CD4-positive, CD25-positive, alpha-beta regulatory T cell (primary cell): ENCODE measurements at regions not wholly inside any gene's neighbourhood (a gene's known extent, or its start where the extent isn't known, plus 50 kb on each side); places are given as distances from the start of the nearest gene placed in this dataset.
"Not testable (repeated sequence)": the region's sequence is repeated elsewhere in the genome, so short reads cannot be mapped to it uniquely, and the experiment has no call there.

Source experiments
- ATAC-seq, 2 donors: fragments of 150-1000 bp; cut with Tn5 transposase; one replicate each; pipeline ENCODE4 v1.10.0; 2021; ENCODE audit warnings: low read depth in 2 of 2, moderate number of reproducible peaks in 2 of 2, moderate library complexity in 1 of 2
- DNase-seq, 3 donors: peaks; one replicate each; pipeline versions ENCODE4 v3.0.0 to v3.0.0-alpha.2; 2012 to 2022; ENCODE audit warnings: mixed read lengths in 1 of 3
- H3K27ac ChIP-seq: one replicate; pipeline ENCODE4 v1.7.0; 2013; ENCODE audit warnings: mild to moderate bottlenecking, low read length; ENCODE audit not compliant: insufficient read depth, poor library complexity, severe bottlenecking
- H3K27me3 ChIP-seq: one replicate; pipeline ENCODE4 v1.7.0; 2013; ENCODE audit warnings: low read length; ENCODE audit not compliant: control insufficient read depth, insufficient read depth
- H3K36me3 ChIP-seq: one replicate; pipeline ENCODE4 v1.7.0; 2013; ENCODE audit warnings: mild to moderate bottlenecking, low read length, moderate library complexity; ENCODE audit not compliant: control insufficient read depth, insufficient read depth
- H3K4me1 ChIP-seq: 2 replicates; pipeline ENCODE4 v1.7.0; 2013; ENCODE audit warnings: mild to moderate bottlenecking, low read length; ENCODE audit not compliant: insufficient read depth, control insufficient read depth, poor library complexity, severe bottlenecking
- H3K4me3 ChIP-seq: one replicate; pipeline ENCODE4 v1.7.0; 2013; ENCODE audit warnings: low read depth, mild to moderate bottlenecking, low read length, moderate library complexity
- H3K9me3 ChIP-seq, 2 experiments: 1 replicate in 1 of 2; 2 replicates in 1 of 2; pipeline ENCODE4 v1.7.0; 2013; ENCODE audit warnings: low read length in 2 of 2, mild to moderate bottlenecking in 1 of 2, moderate library complexity in 1 of 2; ENCODE audit not compliant: control insufficient read depth in 2 of 2
- H3K27ac Mint-ChIP-seq, 3 donors: one replicate each; pipeline ENCODE4 v1.8.0; 2020 to 2022; ENCODE audit warnings: mild to moderate bottlenecking in 3 of 3, mixed read lengths in 3 of 3, moderate library complexity in 2 of 3
- H3K27me3 Mint-ChIP-seq: one replicate; pipeline ENCODE4 v1.8.0; 2022; ENCODE audit warnings: mild to moderate bottlenecking, mixed read lengths
- H3K36me3 Mint-ChIP-seq: one replicate; pipeline ENCODE4 v1.8.0; 2020; ENCODE audit warnings: mixed read lengths
- H3K4me1 Mint-ChIP-seq, 4 donors: one replicate each; pipeline ENCODE4 v1.8.0; 2020 to 2022; ENCODE audit warnings: mixed read lengths in 4 of 4, mild to moderate bottlenecking in 1 of 4
- H3K4me3 Mint-ChIP-seq, 4 donors: one replicate each; pipeline ENCODE4 v1.8.0; 2020 to 2022; ENCODE audit warnings: mild to moderate bottlenecking in 4 of 4, mixed read lengths in 4 of 4, moderate library complexity in 3 of 4
- H3K9me3 Mint-ChIP-seq, 7 donors: one replicate each; pipeline ENCODE4 v1.8.0; 2020 to 2022; ENCODE audit warnings: mixed read lengths in 7 of 7, mild to moderate bottlenecking in 3 of 7, moderate library complexity in 2 of 7

GRCh38 chr2:47293976-47294375 is 75.1 kb upstream of the EPCAM start:
- Mint-ChIP-seq H3K4me3 (no peak overlapping the region), H3K36me3 (no peaks in the 10 kb centered on the region), H3K27ac (no peak overlapping the region), H3K9me3 (no peaks in the 10 kb centered on the region), H3K27me3 (peaks cover 19% of the 10 kb centered on the region), H3K4me1 (no peaks in the 10 kb centered on the region)
- Histone ChIP-seq H3K4me3 (no peak overlapping the region), H3K9me3 (no peaks in the 10 kb centered on the region), H3K27me3 (peaks cover 4% of the 10 kb centered on the region), H3K36me3 (no peaks in the 10 kb centered on the region), H3K27ac (no peak overlapping the region), H3K4me1 (no peaks in the 10 kb centered on the region)
- ATAC-seq (no peak), DNase-seq (no peak)

DNA sequence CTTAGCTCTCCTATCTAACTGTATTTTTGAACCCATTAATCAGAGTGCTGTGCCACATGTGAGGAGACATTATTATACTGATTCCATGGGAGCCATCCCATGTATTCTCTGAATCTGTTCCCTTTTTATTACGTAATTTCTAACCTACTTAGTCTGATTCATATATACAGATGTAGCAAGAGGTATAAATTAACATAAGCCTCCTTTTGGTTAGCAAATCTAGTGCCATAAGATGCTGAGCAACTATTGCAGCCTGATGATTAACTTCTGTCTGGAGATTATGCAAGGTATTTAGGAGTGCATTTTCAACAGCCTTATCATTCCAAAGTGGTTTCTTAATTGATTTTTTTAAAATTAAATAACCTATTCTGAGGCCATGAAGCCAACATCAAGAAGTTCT is 80.2 kb upstream of the EPCAM start:
- Mint-ChIP-seq H3K36me3 (no peaks in the 10 kb centered on the region), H3K27me3 (peaks cover 4% of the 10 kb centered on the region), H3K9me3 (no peaks in the 10 kb centered on the region), H3K4me3 (no peak overlapping the region), H3K4me1 (no peaks in the 10 kb centered on the region), H3K27ac (no peak overlapping the region)
- no peaks in the 10 kb centered on the region for H3K4me1 ChIP-seq
- no peak overlapping the region for H3K4me3 ChIP-seq
- H3K36me3 ChIP-seq: no peaks in the 10 kb centered on the region
- H3K9me3 ChIP-seq: no peaks in the 10 kb centered on the region
- H3K27ac ChIP-seq: no peak overlapping the region
- H3K27me3 ChIP-seq: peaks cover 2% of the 10 kb centered on the region
- ATAC-seq: no peak
- DNase-seq: no peak

GRCh38 chr2:47283659-47284058 is 85.5 kb upstream of the EPCAM start:
- no peak overlapping the region for H3K27ac Mint-ChIP-seq
- no peaks in the 10 kb centered on the region for H3K36me3 Mint-ChIP-seq
- H3K4me3 Mint-ChIP-seq: no peak overlapping the region
- H3K36me3 ChIP-seq: no peaks in the 10 kb centered on the region
- no peak for ATAC-seq
- H3K4me1 Mint-ChIP-seq: no peaks in the 10 kb centered on the region
- H3K9me3 ChIP-seq: no peaks in the 10 kb centered on the region
- DNase-seq: no peak
- H3K4me1 ChIP-seq: no peaks in the 10 kb centered on the region
- peaks cover 4% of the 10 kb centered on the region for H3K27me3 Mint-ChIP-seq
- H3K9me3 Mint-ChIP-seq: no peaks in the 10 kb centered on the region
- no peaks in the 10 kb centered on the region for H3K27me3 ChIP-seq
- no peak overlapping the region for H3K4me3 ChIP-seq
- no peak overlapping the region for H3K27ac ChIP-seq

GRCh38 chr2:47282621-47283272 is 86.4 kb upstream of the EPCAM start:
- Mint-ChIP-seq H3K9me3 (no peaks in the 10 kb centered on the region), H3K27me3 (peaks cover 4% of the 10 kb centered on the region), H3K27ac (no peak overlapping the region), H3K4me1 (no peaks in the 10 kb centered on the region), H3K4me3 (no peak overlapping the region), H3K36me3 (no peaks in the 10 kb centered on the region)
- H3K27me3 ChIP-seq: no peaks in the 10 kb centered on the region
- H3K36me3 ChIP-seq: no peaks in the 10 kb centered on the region
- no peaks in the 10 kb centered on the region for H3K9me3 ChIP-seq
- H3K4me1 ChIP-seq: no peaks in the 10 kb centered on the region
- H3K4me3 ChIP-seq: no peak overlapping the region
- ATAC-seq (no peak), DNase-seq (no peak)
- H3K27ac ChIP-seq: no peak overlapping the region

DNA sequence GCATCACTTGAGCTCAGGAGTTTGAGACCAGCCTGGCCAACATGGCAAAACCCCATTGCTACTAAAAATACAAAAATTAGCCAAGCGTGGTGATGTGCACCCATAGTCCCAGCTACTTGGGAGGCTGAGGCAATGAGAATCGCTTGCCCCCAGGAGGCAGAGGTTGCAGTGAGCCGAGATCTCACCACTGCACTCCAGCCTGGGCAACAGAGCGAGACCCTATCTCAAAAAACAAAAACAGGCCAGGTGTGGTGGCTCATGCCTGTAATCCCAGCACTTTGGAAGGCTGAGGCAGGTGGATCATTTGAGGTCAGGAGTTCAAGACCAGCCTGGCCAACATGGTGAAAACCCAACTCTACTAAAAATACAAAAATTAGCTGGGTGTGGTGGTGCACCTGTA is 89.6 kb upstream of the EPCAM start:
- H3K27ac ChIP-seq, H3K4me1 Mint-ChIP-seq, H3K36me3 ChIP-seq, H3K27me3 Mint-ChIP-seq, H3K4me1 ChIP-seq, H3K27ac Mint-ChIP-seq, H3K27me3 ChIP-seq, H3K9me3 ChIP-seq, H3K4me3 ChIP-seq, ATAC-seq, H3K36me3 Mint-ChIP-seq, DNase-seq, H3K4me3 Mint-ChIP-seq, H3K9me3 Mint-ChIP-seq: not testable (repeated sequence)

DNA sequence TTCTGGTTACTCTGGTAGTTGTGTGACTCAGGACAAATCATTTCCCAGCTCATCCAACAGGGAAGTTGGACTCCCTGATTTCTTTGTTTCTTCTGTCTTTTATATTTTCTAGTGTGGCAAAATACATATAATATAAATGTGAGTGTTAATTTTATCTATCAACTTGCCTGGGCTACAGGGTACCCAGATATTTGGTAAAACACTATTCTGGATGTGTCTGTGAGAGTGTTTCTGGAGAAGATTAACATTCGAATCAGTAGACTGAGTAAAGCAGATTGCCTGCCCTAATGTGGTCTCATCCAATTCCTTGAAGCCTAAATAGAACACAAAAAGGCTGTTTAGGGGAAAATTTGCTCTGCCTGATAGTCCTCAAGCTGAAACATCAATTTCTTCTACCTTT is 91.1 kb upstream of the EPCAM start:
- no peak overlapping the region for H3K4me3 Mint-ChIP-seq
- Histone ChIP-seq H3K4me3 (no peak overlapping the region), H3K9me3 (no peaks in the 10 kb centered on the region), H3K27me3 (no peaks in the 10 kb centered on the region), H3K36me3 (no peaks in the 10 kb centered on the region), H3K27ac (no peak overlapping the region), H3K4me1 (no peaks in the 10 kb centered on the region)
- DNase-seq: no peak
- H3K4me1 Mint-ChIP-seq: no peaks in the 10 kb centered on the region
- no peak overlapping the region for H3K27ac Mint-ChIP-seq
- H3K27me3 Mint-ChIP-seq: peaks cover 9% of the 10 kb centered on the region
- no peak for ATAC-seq
- H3K9me3 Mint-ChIP-seq: no peaks in the 10 kb centered on the region
- no peaks in the 10 kb centered on the region for H3K36me3 Mint-ChIP-seq

- H3K4me1 ChIP-seq: peaks cover 6% of the 10 kb centered on the region
- H3K4me3 ChIP-seq: no peak overlapping the region
- H3K27ac ChIP-seq: no peak overlapping the region
- Mint-ChIP-seq H3K9me3 (no peaks in the 10 kb centered on the region), H3K27ac (no peak overlapping the region), H3K27me3 (peaks cover 9% of the 10 kb centered on the region), H3K36me3 (no peaks in the 10 kb centered on the region), H3K4me1 (no peaks in the 10 kb centered on the region), H3K4me3 (no peak overlapping the region)
- H3K27me3 ChIP-seq: no peaks in the 10 kb centered on the region
- no peak for ATAC-seq
- DNase-seq: no peak
- H3K36me3 ChIP-seq: no peaks in the 10 kb centered on the region
- no peaks in the 10 kb centered on the region for H3K9me3 ChIP-seq
Measured at GRCh38 chr2:47277187-47277586, 91.9 kb upstream of the EPCAM start.

- peaks cover 12% of the 10 kb centered on the region for H3K27me3 Mint-ChIP-seq
- H3K9me3 Mint-ChIP-seq: no peaks in the 10 kb centered on the region
- H3K27me3 ChIP-seq: no peaks in the 10 kb centered on the region
- H3K9me3 ChIP-seq: no peaks in the 10 kb centered on the region
- H3K4me1 Mint-ChIP-seq: peaks cover 0 to 4% (median under 1%) of the 10 kb centered on the region in 4 donors
- peaks cover 9% of the 10 kb centered on the region for H3K4me1 ChIP-seq
- no peaks in the 10 kb centered on the region for H3K36me3 ChIP-seq
- H3K4me3 ChIP-seq: no peak overlapping the region
- ATAC-seq: no peak
- no peak overlapping the region for H3K27ac ChIP-seq
- DNase-seq: no peak
- no peaks in the 10 kb centered on the region for H3K36me3 Mint-ChIP-seq
- no peak overlapping the region for H3K4me3 Mint-ChIP-seq
- H3K27ac Mint-ChIP-seq: no peak overlapping the region
Measured at GRCh38 chr2:47276061-47276460, 93.0 kb upstream of the EPCAM start.
